Adrenal gland (tissue), 5 donors: ENCODE measurements at regions not wholly inside any gene's neighbourhood (a gene's known extent, or its start where the extent isn't known, plus 50 kb on each side); places are given as distances from the start of the nearest gene placed in this dataset.

Source experiments
- CTCF ChIP-seq, 6 experiments: fragments of 450-650 bp in 4 of 6; fragments of 200-600 bp in 2 of 6; sonication (generic) in 1 of 6; IDR thresholded peaks; 1 replicate in 5 of 6; 2 replicates in 1 of 6; pipeline versions ENCODE4 v1.5.1 to v1.8.0; 2016 to 2021; ENCODE audit warnings: antibody characterized with exemption in 6 of 6, mild to moderate bottlenecking in 2 of 6, moderate library complexity in 1 of 6
- POLR2A ChIP-seq, 2 donors: fragments of 450-650 bp; IDR thresholded peaks; one replicate each; pipeline ENCODE4 v1.6.1; 2017; ENCODE audit warnings: antibody characterized with exemption in 2 of 2, mild to moderate bottlenecking in 2 of 2, moderate library complexity in 1 of 2
- donor health status: DM: no; HTN: no; CAD: no.

GRCh38 chr17:52709724-52710123 lies 551.2 kb upstream of the CA10 start:
- TF ChIP-seq CTCF (IDR thresholded peaks at IDR 0.05) = no peak
- no peak for TF ChIP-seq POLR2A (IDR thresholded peaks at IDR 0.05)
